ENCODE measurements at regions not wholly inside any gene's neighbourhood (a gene's known extent, or its start where the extent isn't known, plus 50 kb on each side); places are given as distances from the start of the nearest gene placed in this dataset.

DNA sequence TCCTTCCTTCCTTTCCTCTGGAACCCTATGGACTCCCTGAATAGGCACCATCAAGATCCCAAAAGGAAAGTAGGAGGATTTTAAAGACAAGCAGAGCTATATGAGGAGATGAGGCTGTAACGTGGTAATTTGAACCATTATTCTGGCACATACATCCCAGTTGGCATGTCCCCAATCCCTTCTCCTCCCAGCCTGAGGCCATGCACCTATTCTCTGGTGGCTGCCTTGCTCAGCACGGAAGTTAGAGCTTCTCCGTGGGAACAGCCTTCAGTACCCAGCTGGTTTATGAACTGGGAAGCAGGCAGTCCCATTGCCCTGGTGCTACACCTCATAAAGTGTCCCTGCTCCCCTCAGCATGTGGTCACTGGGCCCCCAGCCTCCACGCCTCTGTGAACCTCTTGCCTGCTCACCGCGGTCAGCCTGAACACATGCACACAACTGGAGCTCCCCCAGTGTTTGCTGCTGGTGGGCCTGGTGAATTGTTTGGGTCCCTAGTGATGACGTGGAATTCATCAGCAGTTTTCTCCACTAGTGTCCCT is 139.9 kb upstream of the PLET1 start:
- no peak for DNase-seq

DNA sequence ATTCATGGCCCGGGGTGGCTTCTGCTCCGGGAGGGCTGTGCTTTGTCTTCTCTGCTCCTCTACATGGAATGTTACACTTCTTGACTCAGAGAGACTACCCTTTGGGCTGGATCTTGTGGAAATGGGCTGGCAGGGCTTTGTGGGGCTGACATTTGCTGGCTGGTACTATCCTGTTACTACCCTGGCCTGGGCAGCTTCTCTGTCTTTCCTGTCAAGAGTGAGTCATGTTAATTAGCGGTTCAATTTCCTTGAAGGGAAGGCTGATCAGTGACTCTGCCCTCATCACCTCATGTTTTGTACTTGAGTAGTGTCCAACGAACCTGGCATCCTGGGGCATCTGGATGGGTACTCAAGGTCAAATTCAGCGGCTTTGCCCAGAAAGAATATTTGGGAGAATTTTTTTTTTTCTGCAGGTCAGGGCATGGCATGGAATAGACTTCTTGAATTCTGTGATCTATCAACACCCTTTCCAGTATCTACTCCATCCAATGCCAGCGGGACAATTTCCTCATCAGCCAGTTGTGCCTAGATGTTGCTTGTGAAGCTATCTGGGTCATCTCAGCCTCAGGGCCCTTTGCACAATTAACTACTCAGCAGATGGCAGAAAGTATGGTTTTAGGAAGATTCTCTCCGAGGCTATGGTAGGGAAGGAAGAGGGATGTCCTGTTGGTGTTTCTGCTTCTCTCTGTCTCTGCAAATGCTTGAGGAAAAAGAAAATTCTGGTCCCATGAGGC is 140.5 kb upstream of the PLET1 start:
- DNase-seq, result peak in 3 of 58 donors; percentile 3 to 29 (median 18)

DNA sequence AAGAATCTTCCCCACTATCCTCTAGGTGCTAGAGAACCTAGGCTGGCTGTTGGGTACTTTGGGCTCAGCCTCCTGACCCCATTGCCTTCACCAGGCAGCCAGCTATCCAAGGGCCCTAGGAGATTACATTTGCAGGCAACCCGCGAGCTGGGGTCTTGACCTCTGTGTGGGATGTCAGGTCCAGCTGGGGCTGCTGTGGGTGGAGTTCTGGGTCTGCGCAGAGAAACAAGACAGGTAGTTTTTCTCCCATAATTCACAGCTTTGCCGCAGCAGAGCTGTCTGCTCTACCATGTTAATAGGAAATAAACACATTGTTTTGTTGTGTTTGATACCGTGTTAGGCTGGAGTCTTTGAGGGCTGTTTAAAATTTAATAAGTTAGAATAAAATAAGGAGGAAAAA is 142.8 kb upstream of the PLET1 start:
- DNase-seq, result no peak

DNA sequence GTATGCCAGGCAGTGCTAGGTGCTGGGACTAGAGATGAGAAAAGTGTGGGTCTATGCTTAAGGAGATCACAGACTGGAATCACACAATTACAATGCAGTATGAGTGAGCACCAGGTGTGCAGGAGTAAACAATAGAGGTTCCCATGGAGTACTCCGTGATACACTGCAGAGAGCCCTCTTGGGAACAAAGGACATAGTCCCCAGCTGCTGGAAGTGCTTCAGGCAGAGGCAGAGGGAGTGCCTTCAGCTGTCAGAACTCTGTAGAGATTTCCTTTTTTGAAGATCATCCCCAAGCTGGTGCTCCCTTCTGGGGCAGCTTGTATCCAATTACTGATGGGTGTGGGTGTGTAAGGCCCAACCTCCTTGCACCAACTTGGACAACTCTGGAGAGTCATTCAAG is 143.5 kb upstream of the PLET1 start:
- no peak for DNase-seq

DNA sequence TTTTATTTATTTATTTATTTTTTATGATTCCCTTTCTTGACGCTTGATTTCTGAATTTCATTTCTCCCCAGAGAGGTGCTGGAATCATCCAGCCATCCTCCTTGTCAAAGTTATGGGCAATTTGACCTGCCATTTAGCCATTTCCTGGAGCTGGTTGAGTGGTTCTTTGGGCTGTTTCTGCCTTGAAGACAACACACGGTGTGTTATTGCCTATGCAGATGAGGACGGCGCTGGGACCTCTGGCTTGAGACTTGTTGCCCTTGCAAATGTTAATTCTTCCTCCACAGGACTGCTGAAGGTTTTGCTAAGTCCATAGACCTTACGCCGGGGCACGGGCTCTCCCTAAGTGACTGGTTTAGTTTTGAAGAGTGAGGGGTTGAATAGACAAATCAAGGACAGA is 147.9 kb upstream of the PLET1 start:
- DNase-seq, result no peak

DNA sequence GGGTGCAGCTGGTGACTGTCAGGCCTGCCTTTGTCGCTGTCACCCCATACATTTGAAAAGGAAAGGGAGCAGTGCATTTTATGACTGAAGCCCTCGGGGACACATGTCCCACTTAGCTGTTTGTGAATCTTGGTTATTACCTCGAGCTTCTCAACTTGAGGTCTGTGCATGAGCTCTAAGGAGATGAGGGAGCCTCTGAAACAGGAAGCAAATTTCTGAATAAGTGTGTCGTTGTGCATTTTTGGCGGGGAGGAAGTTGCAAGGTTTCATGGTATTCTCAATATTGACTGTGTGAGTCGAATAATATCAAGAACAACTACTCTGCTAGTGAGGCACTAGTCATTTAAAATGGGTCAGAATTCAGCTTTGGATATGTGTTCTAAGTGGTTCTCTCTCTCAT is 149.7 kb upstream of the PLET1 start:
- no peak for DNase-seq

DNA sequence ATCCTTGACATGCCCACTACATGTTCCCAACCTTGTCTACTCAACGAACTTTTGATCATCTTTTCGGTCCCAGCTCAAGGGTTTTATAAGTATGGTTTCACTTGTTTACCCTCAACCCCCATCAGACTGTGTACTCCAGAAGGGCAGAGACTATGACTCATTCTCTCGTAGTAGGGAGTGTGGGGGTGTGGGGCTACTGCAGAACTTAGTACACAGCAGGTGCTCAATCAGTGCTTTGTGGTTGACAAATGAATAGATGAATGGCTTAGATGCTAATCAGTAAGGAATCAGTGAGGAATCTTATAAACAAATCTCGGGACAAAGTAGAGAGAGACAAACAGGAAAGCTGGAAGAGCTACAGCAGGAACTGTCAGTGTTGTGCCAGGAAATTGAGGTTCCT is 151.7 kb upstream of the PLET1 start:
- DNase-seq, result no peak

DNA sequence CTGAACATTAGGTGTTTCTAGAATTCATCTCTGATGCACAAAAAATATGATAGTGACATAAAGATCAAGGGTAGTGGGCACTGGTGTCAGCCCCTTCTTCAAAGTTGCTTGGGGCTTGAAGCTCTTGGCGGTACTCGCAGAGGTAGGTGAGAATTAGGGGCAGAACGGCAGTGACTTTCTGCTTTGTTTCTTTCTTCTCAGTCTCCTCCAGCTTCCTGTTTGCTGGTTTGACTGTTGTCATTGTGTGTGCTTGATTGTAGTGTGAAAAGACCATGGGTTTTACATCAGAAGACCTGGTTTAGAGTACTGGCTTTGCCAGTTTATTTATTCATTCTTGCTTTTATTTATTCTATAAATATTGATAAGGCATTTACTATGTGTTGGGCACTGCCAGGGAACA is 156.7 kb upstream of the PLET1 start:
- DNase-seq, result no peak

DNA sequence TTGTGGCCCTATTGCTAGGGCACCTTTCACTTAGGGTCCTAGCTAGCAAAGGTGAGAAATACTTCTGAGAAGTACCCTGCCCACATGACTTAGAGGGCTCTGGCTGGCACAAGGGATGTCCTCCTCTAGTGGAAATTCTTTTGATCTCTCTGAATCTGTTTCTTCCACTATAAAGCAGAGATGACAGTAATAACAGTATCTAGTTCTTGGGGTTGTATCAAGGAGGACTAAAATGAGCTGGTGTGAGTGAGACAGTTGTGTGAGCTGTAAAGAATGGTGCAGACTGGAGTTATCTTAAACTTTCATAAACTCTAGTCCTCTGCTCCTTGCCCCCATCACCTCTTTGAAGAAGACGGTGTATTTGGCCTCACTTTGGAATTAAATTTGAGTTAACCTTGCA is 157.8 kb upstream of the PLET1 start:
- no peak for DNase-seq

DNA sequence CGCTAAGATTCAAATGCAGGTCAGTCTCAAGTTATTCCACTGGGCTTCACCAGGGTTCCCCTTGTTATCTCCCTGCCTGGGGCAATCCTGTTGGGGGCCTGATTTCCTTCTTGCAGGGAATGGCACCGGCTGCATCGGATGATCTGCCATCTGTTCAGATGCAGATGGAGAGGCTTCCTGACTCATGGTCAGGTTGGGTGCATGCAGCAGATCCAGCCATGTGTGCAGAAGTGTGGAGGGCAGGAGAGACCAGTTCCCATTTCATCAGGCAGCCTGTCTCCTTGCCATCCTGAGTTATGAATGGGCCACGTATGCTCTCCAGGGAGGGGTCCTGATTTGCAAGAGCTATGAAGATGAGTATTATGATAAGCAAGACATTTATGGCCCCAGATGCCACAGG is 161.2 kb upstream of the PLET1 start:
- no peak for DNase-seq

DNA sequence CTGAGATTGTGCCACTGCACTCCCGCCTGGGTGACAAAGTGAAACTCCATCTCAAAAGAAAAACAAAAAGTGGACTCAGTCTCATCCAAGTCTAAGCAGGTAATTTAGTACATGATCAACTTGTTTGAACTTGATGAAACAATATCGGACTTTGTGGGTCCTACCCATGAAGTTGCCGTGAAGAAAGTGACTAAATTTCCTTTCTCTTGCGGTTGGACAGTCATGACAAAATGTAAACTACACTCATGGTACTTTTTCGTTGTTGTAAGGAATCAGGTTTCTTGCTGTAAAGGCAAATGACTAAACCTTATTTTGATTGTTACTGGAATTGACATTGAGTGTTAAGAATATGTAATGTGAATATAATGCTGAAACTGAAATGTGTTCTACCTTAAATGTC is 164.5 kb upstream of the PLET1 start:
- DNase-seq, result no peak

DNA sequence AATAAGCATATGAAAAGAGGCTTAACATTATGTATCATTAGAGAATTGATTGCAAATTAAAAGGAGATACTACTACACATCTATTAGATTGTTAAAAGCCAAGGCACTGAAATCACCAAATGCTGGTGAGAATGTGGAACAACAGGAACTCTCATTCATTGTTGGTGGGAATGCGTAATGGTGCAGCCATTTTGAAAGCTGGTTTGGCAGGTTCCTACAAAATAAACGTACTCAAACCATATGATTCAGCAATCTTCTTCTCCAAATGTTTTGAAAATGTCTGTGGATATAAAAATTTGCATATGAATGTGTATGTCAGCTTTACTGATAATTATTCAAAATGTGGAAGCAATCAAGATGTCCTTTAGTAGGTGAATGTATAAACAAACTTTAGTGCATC is 176.4 kb upstream of the PLET1 start:
- no peak for DNase-seq

DNA sequence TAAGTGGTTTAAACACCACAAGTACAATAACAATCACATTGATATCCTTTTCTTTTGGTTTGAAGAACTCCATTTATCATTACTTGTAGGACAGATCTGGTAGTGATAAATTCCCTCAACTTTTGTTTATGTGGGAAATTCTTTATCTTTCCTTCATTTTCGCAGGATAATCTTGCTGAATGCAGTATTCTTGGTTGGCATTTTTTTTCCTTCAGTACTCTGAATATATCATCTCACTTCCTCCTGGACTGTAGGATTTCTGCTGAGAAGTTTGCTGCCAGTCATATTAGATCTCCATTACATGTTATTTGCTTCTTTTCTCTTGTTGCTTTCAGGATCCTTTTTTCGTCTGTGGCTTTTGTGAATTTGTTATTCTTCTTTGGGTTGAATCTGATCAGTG is 179.0 kb upstream of the PLET1 start:
- no peak for DNase-seq

DNA sequence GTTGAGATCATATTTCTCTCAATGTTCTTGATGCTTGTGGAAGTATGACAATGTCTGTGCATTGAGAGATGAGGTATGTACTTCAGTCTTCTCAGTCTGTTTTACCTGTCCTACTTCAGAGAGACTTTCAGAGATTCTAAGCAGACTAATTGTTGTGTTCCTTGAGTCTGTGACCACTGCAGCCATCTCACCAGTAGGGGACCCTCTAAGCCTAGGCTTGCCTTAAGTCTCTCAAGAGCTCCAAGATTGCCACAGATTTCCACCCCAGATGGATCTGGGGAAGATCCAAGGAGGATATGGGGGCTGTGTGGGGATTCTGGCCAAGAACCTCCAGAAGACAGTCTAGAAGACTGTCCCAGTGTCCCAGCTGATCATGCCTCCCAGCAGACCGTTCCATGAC is 179.9 kb upstream of the PLET1 start:
- DNase-seq, result no peak

DNA sequence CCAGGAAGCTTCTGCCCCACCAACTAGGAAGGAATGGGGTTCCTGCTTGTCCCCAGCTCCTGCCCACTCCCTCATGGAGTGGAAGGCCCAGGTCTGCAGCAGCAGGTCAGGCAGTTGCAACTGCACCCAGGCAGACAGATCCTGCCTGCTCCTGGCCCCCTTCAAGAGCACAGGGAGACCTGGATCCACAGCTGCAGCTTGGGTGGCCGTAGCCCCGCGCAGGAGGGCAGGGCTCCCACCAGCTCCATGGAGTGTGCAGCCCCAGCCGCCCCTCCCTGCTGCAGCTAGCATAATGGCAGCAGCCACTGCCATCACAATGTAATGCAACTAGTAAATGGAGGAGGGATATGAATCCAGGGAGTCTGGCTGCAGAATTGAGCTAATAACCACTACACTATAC is 187.5 kb upstream of the PLET1 start:
- no peak for DNase-seq

DNA sequence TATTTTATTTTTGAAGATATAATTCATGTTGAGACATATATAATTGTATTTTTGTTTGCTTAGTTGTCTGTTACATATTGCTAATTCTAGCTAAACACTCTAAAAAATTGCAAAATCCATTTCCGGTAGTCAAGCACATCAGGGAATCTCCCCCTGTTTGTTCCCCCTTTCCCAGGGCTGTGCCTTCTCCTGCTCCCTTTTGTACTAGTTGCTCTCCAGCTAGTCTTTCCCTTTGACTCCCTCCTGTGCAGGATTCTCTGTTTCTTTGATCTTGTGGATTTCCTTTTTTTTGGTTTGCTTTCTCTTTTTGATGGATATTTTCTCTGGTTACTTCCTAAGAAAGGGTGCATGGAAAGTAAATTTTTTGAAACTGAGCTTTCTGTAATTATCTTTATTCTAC is 188.1 kb upstream of the PLET1 start:
- no peak for DNase-seq

DNA sequence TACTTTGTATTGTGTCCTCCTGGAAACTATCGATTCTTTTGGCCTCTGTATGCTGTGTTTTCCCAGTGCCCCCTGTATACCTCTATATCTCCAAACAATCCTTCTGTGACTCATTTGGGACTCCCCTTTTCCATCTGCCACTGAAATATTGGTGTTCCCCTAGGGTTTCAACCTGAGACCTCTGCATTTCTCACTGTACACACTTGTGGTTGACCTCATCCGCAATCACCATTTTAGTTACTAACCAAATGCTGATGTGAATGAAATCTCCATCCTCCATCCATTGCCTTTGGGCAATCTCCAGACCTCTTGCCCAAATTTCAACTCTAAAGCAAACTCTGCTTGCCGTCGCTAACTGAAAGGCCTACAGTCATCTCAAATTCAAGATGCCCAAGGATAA is 190.6 kb upstream of the PLET1 start:
- no peak for DNase-seq

DNA sequence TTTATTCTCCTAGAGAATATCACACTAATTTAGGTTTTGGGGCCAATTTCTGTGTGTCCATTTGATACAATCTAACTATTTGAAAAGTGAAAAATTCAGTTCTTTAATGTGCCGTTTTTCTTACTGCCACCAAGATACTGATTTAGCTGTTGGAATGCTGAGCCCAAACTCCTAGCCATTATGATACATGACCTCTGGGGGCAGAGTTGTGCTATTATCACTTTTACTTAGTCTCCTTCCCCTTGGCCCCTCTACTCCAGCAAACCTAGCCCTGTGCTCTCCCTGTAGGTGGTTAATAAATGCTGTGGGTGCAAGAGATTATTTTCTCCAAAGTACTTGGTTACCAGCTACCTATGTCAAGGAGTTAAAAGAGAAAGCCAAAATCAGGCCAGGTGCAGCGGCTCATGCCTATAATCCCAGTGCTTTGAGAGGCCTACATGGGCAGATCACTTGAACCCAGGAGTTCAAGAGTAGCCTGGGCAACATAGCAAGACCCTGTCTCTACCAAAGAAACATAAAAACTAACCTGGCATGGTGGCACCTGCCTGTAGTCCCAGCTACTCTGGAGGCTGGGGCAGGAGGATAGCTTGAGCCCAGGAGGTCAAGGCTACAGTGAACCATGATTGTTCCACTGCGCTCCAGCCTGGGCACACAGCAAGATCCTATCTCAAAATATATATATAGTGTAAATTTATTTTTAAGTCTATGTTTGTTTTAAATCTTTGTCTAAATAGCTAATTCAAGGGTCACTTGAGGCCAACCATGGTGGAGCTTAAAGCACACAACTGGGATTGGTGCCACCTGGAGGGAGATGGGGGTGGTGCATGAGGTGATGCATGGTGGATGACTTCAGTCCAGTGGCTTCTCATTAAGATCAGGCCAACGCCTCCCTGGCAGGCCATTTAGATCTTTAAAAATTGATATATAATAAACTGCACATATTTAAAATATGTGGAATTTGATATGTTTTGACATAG is 193.2 kb upstream of the PLET1 start:
- peak in 2 of 58 donors; percentile 1 to 2 for DNase-seq

DNA sequence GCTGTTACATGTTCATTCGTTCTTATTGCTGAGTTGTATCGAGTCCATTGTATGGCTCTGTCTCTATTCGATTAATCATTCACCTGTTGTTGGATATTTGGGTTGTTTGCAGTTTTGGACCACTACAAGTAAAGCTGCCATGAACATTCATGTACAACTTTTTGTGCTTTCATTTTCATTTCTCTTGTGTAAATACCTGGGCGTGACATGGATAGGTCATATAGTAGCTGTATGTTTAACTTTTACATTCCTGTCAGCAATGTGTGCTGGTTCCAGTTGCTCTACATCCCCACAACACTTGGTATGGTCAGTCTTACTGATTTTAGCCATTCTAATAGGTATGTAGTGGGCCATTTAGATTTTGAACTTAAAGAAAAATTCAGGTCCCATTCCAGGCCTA is 194.2 kb upstream of the PLET1 start:
- no peak for DNase-seq

DNA sequence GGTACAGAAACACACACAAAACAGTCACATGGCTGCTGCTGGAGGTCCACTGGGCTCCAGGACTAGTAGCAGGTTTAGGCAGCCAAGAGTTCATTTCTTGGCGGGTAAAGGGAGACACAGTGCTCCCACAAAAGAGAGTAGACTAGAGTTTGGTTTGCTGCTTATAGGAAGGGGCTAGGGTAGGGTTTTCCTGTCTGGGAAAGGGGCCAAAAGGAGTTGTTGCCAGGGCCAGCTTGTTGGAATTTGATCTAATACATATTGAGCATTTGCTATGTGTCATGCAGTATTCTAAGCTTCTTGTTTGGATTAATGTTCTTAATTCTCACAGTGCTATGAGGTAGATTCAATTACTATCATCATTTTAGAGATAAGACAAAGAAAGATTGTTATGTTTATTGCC is 195.1 kb upstream of the PLET1 start:
- DNase-seq, result no peak

DNA sequence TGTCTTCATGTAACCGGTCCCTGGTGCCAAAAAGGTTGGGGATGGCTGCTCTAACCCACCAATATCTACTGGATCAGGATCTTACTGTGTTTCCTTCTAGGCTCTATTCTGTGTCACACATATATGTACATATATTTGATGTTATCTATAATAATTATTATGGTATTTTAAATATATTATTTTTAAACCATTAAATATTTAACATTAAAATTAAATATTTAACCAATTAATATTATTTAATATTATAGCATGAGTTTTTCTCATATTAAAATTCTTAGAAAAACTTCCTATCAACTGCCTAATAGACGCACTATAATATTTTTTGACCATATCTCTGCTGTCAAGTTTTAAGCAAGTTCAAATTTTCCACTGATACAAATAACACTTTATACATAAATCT is 196.9 kb upstream of the PLET1 start:
- DNase-seq, result no peak

DNA sequence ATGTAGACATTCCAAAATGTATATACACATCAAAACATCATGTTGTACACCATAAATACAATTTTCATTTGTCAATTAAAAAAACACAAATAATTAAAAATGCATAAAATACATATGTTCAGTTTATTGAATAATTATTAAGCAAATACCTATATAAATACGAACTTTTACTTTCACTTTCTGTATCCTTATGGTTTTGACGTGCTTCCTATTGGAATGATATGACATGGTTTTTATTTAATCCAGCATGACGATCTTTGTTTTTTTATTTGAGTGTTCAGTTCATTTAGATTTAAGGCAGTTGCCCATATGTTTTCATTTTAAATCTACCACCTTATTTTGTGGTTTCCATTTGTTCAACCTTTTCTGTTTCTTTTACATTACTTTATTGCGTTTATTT is 198.3 kb upstream of the PLET1 start:
- DNase-seq, result no peak

DNA sequence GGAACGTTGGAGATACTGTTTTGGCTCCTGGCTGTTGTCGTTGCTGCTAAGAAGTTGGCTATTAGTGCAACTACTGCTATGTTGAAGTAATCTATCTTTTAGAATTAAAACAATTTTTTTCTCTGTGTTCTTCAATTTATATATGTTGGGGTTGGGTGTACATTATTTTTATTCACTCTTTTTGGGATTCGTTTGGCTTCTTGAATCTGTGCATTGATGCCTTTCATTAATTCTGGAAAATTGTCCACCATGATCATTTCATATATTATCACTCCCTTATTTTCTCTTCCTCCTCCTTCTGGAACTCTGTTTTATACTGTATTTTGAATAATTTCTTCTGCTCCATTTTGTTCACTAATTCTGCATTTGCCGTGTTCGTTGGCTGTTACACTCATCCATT is 199.5 kb upstream of the PLET1 start:
- no peak for DNase-seq
